ENCODE measurements at regions not wholly inside any gene's neighbourhood (a gene's known extent, or its start where the extent isn't known, plus 50 kb on each side); places are given as distances from the start of the nearest gene placed in this dataset.
"Not testable (repeated sequence)": the region's sequence is repeated elsewhere in the genome, so short reads cannot be mapped to it uniquely, and the experiment has no call there.

- DNase-seq, result peak; percentile 92
These were observed 366.7 kb downstream of the BTG1 start for GRCh38 chr12:91778938-91779400.

GRCh38 chr12:91778091-91778832 lies 367.4 kb downstream of the BTG1 start:
- DNase-seq, result peak; percentile 35

- peak; percentile 29 for DNase-seq
These were observed 368.2 kb downstream of the BTG1 start for GRCh38 chr12:91777268-91777992.

- DNase-seq, result peak; percentile 19
These were observed 371.2 kb downstream of the BTG1 start for GRCh38 chr12:91774434-91774921.

- DNase-seq, result no peak
These were observed 371.8 kb downstream of the BTG1 start for GRCh38 chr12:91773749-91774429.

- no peak for DNase-seq
These were observed 373.2 kb downstream of the BTG1 start for GRCh38 chr12:91772411-91772810.

GRCh38 chr12:91769736-91770135 lies 375.9 kb downstream of the BTG1 start:
- DNase-seq, result no peak

GRCh38 chr12:91767237-91767636 lies 378.4 kb downstream of the BTG1 start:
- no peak for DNase-seq

GRCh38 chr12:91766454-91766853 lies 379.2 kb downstream of the BTG1 start:
- no peak for DNase-seq

- no peak for DNase-seq
These were observed 381.8 kb downstream of the BTG1 start for GRCh38 chr12:91763654-91764370.

- no peak for DNase-seq
These were observed 392.0 kb downstream of the BTG1 start for GRCh38 chr12:91753649-91754048.

- DNase-seq, result no peak
These were observed 398.7 kb downstream of the BTG1 start for GRCh38 chr12:91746976-91747375.

GRCh38 chr12:91744597-91744996 lies 401.0 kb downstream of the BTG1 start:
- no peak for DNase-seq

- DNase-seq, result no peak
These were observed 401.8 kb downstream of the BTG1 start for GRCh38 chr12:91743704-91744321.

- DNase-seq, result no peak
These were observed 402.4 kb downstream of the BTG1 start for GRCh38 chr12:91743280-91743679.

GRCh38 chr12:91741932-91742331 lies 403.7 kb downstream of the BTG1 start:
- DNase-seq, result no peak

GRCh38 chr12:91733846-91734245 lies 411.8 kb downstream of the BTG1 start:
- DNase-seq, result not testable (repeated sequence)

- no peak for DNase-seq
These were observed 413.6 kb downstream of the BTG1 start for GRCh38 chr12:91732086-91732485.

GRCh38 chr12:91729543-91729942 lies 416.1 kb downstream of the BTG1 start:
- DNase-seq, result no peak

GRCh38 chr12:91723191-91723590 lies 422.5 kb downstream of the BTG1 start:
- no peak for DNase-seq

GRCh38 chr12:91722072-91722471 lies 423.6 kb downstream of the BTG1 start:
- peak; percentile 2 for DNase-seq

- DNase-seq, result no peak
These were observed 424.6 kb downstream of the BTG1 start for GRCh38 chr12:91721023-91721422.

Data from CD4-positive, alpha-beta T cell treated with Interleukin-4 for 4 hours (primary cell).